Activated gamma-delta T cell treated with anti-CD3 and anti-CD28 coated beads, Interleukin-2, amount 50 U/mL, for 16 hours (primary cell): ENCODE measurements at regions not wholly inside any gene's neighbourhood (a gene's known extent, or its start where the extent isn't known, plus 50 kb on each side); places are given as distances from the start of the nearest gene placed in this dataset.
"Not testable (repeated sequence)": the region's sequence is repeated elsewhere in the genome, so short reads cannot be mapped to it uniquely, and the experiment has no call there.

Experiments used
- DNase-seq: peaks from one replicate; pipeline ENCODE4 v3.0.0-alpha.2; 2020; ENCODE audit warnings: low read depth

DNA sequence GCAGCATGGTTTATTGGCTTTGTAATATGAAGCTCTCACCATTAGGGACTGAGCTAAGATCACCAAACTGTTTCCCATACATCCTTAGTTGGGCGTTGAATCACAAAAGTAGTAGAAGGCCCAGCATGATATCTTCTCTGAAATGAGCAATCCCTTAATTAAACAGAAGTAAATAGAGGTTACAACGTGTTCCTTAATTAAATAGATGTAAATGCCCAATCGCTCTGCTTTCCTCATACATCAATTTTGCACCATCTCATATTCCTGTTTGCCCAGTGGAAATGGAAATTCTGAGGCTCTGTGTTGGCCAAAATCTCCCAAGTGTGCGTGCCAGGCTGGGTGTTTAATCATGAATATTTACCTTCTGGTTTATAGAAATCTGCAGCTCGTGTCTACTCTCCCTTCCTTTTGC is 107.4 kb upstream of the FOXB1 start:
- DNase-seq: no peak

DNA sequence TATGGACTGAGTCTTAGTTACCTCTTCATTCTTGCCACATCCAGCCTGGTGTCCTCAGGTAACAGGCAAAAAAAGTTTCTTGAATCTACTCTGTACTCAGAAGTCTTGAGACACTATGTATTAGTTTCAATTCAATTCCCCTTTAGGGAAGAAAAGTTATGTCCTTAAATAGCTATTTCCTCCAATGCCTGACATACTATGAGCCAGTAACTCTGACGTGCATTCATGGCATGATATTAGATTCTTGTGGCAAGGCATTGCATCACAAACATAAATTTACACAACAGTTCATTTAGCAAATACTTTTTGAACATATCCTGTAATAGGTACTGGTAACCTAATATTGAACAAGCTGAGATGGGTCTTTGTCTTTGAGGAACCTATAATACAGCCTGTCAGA is 109.3 kb upstream of the FOXB1 start:
- DNase-seq: no peak

DNA sequence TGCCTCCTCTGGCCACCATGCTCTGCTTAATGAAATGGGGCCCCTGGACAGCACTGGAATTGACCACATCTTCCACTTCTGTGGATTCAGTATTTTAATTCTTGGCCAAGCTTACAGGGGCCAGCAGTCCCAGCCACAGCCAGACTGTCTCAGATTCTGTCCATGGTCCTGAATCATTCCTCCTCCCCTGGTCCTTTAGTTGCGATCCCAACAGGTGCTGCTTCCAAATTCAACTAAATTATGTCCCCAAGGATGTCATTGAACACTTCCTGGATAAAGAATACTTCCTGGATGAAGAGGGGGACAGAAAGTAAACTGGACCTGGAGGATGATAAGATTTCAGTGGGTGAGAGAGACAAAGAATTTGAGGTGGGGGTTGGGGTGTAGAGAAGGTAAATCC is 111.1 kb upstream of the FOXB1 start:
- no peak for DNase-seq

DNA sequence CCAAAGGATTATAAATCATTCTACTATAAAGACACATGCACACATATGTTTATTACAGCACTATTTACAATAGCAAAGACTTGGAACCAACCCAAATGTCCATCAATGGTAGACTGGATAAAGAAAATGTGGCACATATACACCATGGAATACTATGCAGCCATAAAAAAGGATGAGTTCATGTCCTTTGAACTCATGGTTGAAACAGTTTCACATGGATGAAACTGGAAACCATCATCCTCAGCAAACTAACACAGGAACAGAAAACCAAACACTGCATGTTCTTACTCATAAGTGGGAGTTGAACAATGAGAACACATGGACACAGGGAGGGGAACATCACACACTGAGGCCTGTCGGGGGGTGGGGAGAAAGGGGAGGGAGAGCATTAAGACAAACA is 116.2 kb upstream of the FOXB1 start:
- not testable (repeated sequence) for DNase-seq

DNA sequence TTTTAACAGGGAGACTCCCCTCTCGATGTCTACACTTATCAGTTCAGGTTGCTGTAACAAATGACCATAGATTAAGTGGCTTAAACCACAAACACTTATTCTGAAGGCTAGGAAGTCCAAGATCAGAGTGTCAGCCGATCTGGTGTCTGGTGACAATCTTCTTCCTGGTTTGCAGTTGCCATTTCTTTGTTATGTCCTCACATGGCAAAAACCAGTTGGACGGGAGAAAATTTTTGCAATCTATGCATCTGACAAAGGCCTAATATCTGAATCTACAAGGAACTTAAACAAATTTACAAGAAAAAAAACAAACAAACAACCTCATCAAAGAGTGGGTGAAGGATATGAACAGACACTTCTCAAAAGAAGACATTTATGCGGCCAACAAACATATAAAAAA is 116.9 kb upstream of the FOXB1 start:
- no peak for DNase-seq

DNA sequence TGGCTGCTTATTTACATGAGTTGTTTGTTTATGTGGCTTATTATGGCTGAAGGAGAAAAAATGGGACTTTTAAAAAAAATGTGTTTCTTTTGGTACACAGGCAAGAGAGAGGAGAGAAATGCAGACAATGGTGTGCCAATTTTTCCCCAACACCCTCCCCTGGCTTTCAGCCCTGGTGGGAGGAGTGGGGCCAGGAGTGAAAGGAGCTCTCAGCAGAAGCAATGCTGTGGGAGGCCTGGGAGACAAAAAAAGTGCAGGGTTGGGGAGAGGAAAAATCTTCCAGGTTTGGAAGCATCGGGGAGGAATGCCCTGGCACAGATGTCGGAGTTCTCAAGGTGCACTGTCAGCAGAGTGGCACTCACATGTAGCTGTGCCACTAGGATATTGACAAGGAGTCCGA is 117.7 kb upstream of the FOXB1 start:
- DNase-seq: no peak

DNA sequence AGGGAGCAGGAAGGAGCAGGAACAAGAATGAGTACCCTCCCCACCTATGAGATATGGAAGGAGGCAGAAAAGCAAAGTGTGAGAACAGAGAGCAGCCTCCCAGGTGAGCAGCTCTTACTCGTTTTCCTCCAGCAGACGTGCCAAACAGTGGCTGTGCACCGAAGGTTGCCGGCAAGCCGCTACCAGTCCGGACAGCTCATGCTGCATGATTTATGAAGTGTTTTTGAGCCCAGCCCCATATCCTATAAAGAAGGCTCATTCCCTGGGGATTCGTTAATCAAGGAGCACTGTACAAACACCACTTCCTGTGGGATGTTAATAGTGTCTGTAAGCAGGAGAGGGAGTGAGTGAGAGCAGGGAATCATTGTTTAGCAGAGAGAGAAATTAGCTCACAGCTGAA is 118.3 kb upstream of the FOXB1 start:
- DNase-seq: no peak

DNA sequence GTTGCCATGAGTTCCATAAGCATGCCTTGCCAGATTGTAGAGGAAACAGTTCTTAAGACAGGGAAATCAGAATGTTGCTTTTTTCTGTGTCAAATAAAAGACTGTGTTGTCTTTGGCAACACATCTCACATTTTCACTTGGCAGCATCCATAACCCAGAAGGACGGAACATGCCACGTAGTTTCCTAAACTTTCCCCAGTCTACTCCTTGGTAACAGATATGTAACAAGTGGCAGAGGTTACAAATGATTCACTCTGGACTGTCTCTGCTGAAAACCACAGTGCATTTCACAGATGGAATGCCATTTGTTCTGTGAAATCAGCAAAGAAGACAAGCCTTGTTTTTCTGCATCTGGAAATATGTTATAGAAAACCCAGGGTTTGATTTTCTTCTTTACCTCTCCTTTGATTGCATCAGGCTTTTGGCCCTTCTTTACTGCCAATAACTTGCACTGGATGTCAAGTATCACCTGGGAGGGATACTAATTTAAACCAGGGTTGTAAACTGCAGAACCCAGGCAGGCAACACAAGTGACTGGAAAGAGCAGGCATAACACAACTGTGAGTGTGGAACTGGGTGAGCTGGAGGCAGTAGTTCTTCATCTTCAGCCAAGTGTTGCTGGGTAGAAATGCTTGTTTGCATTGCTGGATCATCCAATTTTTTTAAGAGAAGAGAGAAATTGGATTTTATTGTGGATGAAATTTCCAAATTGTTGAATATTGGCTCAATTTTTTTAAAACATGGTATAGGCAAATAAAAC is 124.4 kb upstream of the FOXB1 start:
- DNase-seq: no peak

DNA sequence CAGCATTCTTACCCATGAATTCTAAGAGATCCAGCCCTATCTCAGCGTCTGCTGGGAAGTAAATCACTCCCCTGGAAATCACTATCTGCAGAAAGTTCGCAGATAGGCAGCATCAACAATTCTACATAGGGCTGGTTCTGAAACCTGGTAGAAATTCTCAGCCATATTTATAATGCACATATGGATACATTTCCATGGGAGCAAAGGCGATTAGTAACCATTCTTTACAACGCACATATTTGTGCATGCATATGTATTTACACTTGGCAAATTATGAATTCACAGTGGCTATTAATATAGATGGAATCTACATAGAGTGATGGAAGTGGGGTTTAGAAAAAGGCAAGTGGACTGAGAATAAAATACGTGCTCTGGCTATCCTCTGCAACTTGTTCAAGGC is 128.0 kb upstream of the FOXB1 start:
- DNase-seq: no peak

DNA sequence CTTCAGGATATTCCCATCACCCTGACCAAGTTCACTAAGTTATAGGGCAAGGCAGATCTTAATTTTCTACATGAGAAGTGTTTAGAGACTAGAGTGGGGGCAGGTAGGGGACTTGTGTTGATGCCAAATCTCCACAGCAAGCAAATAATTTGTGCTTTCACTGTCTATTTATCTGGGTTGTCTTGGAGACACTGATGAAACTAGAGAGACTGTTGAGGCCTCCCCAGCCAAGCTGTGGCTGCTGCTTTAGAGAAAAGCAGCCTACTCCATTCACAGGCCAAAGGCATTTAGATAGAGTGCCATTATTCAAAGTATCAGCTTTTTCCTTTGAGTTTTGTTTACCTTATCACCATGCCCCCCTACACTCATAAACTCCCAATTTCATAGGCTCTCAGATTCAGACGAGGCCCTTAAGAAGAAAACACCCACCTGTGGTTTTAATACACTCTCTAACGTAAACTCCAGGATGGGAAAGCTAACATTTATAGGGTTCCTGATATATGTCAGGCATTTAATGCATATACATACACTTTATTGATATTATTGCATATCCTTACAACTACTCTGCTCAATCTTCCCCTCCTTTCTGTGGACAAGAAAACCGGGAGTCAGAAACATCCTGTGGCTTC is 130.4 kb upstream of the FOXB1 start:
- DNase-seq: no peak

DNA sequence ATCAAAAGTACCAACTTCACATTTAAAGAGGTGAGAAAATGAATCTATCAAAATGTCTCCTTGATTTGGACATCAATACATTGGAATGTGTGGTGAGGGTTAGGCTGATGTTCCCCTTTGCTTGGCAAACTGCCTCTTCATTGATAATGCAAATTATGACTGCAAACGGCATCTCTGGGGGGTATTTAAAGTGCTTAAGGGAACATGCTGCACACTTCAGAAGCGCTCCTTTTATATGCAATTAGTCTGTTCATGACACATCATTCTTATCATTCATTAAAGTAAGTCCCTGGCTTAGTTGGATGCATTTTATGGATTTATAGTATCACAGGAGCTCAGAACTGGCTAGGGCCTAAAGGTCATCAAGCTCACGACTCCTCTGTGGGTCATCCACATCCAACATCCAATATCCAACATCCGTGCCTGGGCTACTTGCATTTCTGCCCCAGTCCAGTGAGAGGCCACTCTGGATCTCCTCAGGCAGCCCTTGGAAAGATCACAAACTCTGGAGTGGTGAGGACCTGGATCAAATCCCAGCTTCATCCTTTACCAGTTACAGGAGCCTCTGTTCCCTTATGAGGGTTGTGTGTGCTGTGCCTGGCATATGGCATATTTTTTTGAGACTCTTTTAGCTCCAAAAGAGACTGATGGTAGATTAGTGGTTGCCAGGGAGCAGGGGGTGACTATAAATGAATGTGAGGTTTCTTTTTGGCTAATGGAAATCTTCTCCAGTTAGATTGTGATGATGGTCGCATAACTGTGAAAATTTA is 136.8 kb upstream of the FOXB1 start:
- no peak for DNase-seq

DNA sequence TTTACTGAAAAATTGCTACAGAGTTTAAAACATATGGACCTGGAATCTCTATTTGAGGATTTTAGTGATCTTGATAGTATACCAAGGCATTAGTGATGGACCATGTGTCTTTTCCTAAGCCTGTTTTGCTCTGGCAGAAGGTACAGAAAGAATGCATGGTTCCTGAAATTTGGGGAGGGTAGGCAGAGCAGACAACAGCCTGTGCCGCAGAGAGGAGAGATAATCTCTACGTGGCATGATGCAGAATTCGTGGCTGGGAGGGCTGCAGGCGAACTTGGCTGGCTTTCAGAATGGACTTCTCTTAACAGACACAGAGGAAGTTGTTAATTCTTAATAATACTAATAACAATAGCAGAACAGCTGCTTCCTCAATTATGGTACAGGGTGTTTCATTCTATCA is 137.5 kb upstream of the FOXB1 start:
- no peak for DNase-seq

DNA sequence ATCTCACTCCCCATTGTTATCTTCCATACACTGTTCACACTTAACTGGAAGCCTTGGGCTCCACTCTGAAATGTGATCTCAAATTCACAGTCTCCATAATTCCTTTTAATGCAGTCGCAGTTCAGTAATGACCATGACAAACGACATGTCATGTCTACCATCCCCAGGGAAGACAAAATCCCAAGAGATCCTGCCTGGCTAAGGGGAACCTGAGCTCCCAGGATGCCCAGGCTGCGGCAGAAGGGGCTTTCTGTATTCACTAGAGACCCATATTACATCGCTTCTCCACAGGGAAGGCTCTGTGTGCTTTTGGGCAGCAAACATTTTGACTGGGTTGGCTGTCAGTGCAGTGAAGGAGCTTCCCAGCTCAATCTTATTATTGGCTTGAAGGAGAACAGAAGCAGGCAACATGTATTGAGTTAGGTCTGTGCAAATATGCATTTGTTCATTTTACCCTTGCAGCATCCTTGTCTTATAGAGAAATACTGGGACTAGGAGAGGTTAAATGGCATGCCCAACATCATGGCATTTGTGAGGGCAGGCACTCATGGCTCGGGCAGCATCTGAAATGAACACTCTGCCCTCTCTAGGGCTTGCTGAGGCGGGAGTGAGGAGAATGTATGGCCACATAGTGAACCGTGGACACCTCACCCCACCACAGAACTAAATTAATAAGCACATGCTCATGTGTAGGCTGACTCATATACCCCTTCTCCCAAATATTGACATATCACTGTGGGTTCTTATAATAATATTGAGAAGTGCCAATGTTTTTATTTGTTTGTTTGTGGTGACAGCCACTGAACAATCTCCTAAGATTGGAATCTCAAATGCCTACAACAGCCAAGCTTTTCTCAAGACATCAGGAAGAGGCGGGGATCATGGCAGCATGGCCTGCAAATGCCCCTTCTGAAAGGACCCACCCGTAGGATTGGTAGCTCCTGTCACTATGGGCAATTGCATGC is 141.6 kb upstream of the FOXB1 start:
- no peak for DNase-seq

DNA sequence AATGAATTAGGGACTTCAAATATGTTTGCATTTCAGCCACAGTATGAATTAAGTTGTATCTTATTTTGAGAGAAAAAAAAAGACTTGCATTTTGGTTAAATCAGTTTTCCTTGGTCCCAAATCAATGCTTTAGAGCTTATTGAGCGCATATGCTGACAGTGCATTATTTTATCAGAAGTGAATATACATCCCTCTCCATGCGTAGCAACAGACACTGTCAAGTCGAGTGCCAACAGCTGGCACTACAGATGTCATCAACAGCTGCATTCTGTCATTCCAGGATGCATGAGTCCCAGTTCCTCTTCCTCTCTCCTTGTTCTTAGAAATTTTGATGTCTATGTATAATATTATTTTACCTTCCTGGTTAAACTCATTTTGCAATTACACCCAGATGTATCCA is 156.1 kb upstream of the FOXB1 start:
- no peak for DNase-seq

DNA sequence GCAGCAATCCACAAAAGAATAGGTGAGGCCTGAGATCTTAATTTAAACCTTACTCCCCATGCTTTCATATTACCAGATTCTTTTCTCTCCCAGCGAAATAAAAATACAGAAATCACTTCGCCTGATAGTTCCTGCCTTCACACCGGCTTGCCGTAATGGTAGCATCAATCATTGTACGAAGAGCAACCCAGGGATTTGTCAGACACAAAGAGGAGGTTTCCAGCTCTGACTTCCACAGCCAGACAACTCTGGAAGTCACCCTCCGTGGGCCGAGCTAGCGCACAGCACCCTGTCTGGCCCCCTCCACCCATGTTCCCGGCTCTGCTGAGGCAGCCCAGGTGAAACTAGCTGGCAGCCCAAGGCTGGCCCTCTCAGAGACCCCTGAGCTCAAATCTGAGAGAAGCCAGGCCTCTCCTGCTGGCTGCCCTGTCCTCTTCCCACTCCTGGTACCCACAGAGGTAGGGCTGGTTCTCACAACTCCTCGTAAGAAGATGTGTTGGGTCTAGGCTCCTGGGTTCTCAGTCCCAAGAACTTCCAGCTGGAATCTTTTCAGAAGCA is 156.9 kb upstream of the BNIP2 start:
- no peak for DNase-seq

DNA sequence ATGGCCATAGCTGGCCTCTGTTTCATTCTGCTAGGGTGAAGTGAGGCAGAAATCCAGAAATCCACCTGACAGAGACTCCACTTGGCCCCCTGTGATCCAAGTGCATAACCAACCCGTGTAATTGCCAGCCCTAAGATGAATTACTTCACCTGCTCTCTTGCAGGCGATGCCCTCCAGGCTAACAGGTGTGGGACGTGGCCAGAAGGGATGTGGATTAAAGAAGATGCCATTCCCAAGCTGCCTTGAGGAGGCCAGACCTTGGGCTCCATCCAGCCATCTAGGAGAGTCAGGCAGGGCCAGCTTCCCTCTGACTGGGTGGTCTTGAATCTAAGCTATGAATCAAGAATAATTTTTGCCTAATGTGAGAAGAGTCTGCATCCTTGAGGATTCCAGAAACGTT is 154.5 kb upstream of the BNIP2 start:
- DNase-seq: no peak

DNA sequence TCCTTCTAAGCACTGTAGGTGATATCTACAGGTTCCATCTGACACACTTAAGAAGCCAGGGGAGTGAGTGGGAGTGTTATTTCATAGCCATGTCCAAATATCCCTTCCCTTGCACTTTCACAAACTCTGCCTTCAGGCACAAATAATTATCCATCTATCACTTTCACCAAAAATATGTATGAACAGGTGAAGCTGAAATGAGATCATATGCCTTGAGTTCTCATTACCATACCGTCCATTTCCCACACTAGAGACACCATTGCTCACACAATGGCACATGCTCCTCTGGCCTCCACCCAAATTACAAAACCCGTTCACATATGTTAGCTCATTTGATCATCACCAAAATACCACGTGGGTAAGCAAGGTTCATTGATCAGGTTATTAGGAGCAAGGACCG is 151.9 kb upstream of the BNIP2 start:
- no peak for DNase-seq

DNA sequence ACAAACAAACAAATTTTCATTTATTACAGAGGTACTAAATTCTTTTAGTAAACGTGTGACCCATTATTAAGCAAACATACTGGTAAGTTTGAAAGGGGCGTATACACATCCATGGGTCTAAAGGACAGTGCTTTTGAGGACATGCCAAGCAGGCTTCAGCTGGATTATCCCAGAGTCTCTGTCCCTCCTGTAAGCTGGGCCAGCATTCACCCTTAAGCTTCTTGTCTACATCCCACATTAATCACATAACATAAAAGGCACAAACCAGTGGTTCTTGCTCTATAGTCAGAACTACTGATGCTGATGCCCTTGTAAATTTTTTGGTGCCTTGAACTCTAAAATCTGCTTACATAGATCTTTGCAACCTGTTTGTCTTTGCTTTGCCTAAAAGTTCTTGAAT is 150.8 kb upstream of the BNIP2 start:
- no peak for DNase-seq

DNA sequence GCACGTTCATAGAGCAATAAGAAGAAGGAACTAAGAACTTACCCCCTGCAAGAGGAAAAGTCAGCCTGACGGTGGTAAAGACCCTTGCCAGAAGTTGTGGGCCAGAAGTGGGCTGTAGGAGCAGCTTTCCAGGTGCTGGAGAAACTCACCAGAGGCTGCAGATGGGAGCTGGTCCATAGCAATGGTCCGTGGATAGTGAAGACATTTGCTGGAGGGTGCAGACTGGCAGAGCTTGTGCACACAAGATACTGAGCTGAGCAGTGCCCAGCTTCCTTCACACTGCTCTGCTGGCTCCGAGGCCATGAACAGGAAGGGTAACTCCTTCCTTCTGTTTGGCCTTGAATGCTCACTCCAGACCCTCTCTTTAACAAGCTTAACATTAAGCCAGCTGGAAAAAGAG is 149.8 kb upstream of the BNIP2 start:
- DNase-seq: no peak

DNA sequence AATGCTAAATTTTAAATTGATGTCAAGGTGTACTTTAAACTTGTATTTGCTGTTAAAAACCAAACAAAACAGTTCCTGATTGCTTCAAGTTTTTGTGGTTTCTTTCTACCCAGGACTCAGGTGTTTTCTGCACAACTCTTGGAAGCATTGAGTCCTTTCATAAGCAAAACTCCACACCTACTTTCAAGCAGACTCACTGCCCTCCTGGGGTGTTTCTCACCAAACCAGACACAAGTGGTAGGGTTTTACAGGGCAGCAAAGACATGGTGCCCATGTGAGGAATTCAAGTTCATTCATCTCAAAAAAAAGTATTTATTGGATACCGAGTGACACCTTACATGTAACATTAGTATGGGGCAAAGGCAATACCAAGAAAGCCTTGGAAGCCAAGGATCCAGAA is 146.7 kb upstream of the BNIP2 start:
- DNase-seq: no peak

DNA sequence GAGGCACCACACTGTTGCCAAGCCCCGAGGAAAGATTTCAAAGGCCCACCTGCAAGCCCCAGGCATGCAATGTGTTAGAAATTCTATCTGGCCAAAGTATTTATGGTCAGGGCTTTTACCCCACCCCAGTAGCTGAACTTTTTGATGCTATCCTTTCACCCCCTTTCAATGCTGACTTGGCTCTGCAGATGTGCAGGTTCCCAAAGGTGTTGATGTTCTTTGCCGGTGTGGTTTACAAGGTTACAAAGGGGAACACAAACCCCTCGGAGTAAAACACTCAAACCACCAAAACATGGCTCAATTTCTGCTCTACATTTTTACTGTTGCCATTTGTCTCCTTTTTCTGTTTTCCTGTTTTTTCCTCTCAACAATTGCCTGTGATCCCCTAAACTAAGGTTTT is 145.4 kb upstream of the BNIP2 start:
- DNase-seq: no peak

DNA sequence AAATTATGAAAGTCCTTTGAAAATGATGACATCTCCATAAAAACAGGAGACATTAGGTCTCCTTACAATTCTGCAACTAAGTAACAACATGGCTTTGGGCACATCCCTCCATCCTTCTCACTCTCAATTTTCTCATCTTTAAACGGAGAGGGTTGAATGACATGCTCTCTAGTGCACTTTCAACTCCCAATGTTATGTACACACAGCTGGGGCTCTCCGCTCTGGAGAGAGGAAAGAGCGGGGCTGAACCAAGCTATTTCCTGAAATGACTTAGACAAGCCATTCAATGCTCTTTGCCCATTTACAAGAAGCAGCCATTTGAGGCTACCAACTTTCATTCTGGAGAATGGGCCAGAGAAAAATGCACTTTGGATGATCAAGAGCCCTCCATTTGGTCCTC is 144.2 kb upstream of the BNIP2 start:
- no peak for DNase-seq
